Panc1 (cell line): ENCODE measurements at regions not wholly inside any gene's neighbourhood (a gene's known extent, or its start where the extent isn't known, plus 50 kb on each side); places are given as distances from the start of the nearest gene placed in this dataset.

Experiments
- ATAC-seq: fragments of 200-7000 bp; cut with Tn5 transposase; 2 replicates; pipeline ENCODE4 v1.9.1; 2020; ENCODE audit warnings: mild to moderate bottlenecking, moderate library complexity
- BruUV-seq: library from RNA; stranded (reverse); fragments of 400-500 nt; replicated peaks from 2 replicates; lab custom pipeline; 2021; lab: Mats Ljungman, UMichigan
- CTCF ChIA-PET: fragments of 300-600 bp; sonication (Branson Sonifier 250); formaldehyde crosslinking; loops from one replicate; lab custom pipeline; 2022; ENCODE audit warnings: antibody characterized with exemption; lab: Charles Lee
- POLR2A ChIA-PET: fragments of 300-600 bp; sonication (Branson Sonifier 250); formaldehyde crosslinking; loops from one replicate; lab custom pipeline; 2022; ENCODE audit warnings: antibody characterized with exemption; lab: Charles Lee
- DNase-seq: peaks from one replicate; pipeline ENCODE4 v3.0.0-alpha.2; 2010; ENCODE audit warnings: low read depth, low spot score
- H3K27ac ChIP-seq: 2 replicates; pipeline ENCODE4 v1.5.1; 2011; ENCODE audit warnings: mild to moderate bottlenecking, low read length, inconsistent platforms
- H3K27me3 ChIP-seq: fragments of 200-500 bp; sonication (Bioruptor generic); 2 replicates; pipeline ENCODE4 v1.6.0; 2014; ENCODE audit warnings: low read length, inconsistent platforms; ENCODE audit not compliant: control insufficient read depth, insufficient read depth
- H3K36me3 ChIP-seq: fragments of 200-500 bp; sonication (Bioruptor generic); 2 replicates; pipeline ENCODE4 v1.5.1; 2014; ENCODE audit warnings: inconsistent platforms, mild to moderate bottlenecking, low read length, moderate library complexity; ENCODE audit not compliant: control insufficient read depth, insufficient read depth
- H3K4me1 ChIP-seq: 2 replicates; pipeline ENCODE4 v1.5.1; 2011; ENCODE audit warnings: inconsistent platforms, mild to moderate bottlenecking, low read length, moderate library complexity; ENCODE audit not compliant: control insufficient read depth, insufficient read depth
- H3K4me3 ChIP-seq, 2 experiments: 2 replicates each; pipeline ENCODE4 v1.5.1; 2011 to 2012; ENCODE audit warnings: low read depth in 2 of 2, low read length in 2 of 2, mild to moderate bottlenecking in 2 of 2, inconsistent platforms in 1 of 2, moderate library complexity in 1 of 2
- H3K9me3 ChIP-seq: fragments of 200-500 bp; sonication (Bioruptor generic); 2 replicates; pipeline ENCODE4 v1.5.1; 2014; ENCODE audit warnings: low read depth, mild to moderate bottlenecking, inconsistent platforms, low read length, moderate library complexity; ENCODE audit not compliant: control insufficient read depth, insufficient read depth
- CTCF ChIP-seq: fragments of 450-650 bp; IDR thresholded peaks from 2 replicates; pipeline ENCODE4 v1.5.1; 2017; ENCODE audit warnings: mild to moderate bottlenecking
- POLR2AphosphoS5 ChIP-seq: IDR thresholded peaks from 2 replicates; pipeline ENCODE4 v1.6.1; 2012; ENCODE audit warnings: mild to moderate bottlenecking, low read depth, low read length, moderate library complexity
- REST ChIP-seq, 2 experiments: IDR thresholded peaks; 2 replicates each; pipeline ENCODE4 v1.6.1; 2011 to 2012; ENCODE audit warnings: low read depth in 2 of 2, control low read depth in 1 of 2, low read length in 1 of 2, mild to moderate bottlenecking in 1 of 2, moderate library complexity in 1 of 2; ENCODE audit not compliant: insufficient read depth in 1 of 2
- SIN3A ChIP-seq: IDR thresholded peaks from 2 replicates; pipeline ENCODE4 v1.6.1; 2012; ENCODE audit warnings: low read depth, mild to moderate bottlenecking, low read length, moderate library complexity, borderline replicate concordance; ENCODE audit not compliant: insufficient read depth
- TCF7L2 ChIP-seq: IDR thresholded peaks from 2 replicates; pipeline ENCODE4 v1.6.1; 2011; ENCODE audit warnings: mild to moderate bottlenecking, low read depth, low read length, inconsistent platforms
- in situ Hi-C: cut with HindIII; loops from 2 replicates; pipeline ENCODE4 v1.10.0; 2016; ENCODE audit warnings: low sequenced_read_pairs, low pct_unique_long_range_greater_than_20kb
- intact Hi-C: fragments of 100-400 bp; cut with micrococcal nuclease; formaldehyde crosslinking; loops from one replicate; pipeline ENCODE4 v1.10.0; 2022; ENCODE audit not compliant: unreplicated experiment

DNA sequence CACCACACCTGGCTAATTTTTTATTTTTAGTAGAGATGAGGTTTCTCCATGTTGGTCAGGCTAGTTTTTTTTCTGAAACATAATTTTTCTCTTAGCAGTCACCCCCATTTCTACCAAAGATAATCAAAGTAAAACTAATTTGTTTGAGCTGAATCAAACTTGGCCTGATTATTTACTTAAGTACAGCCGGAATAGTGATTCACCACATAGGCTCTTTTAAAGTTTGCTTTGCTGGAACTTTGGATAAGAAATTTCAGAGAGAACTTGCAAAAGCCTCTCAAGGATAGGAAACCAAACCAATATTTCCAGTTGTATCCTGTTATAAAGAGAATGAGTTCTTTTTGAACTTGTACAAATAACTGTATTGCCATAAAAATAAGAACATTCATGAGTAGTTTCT is 105.0 kb upstream of the SYNCRIP start:
- ATAC-seq (no peak; the same call in 1 of the 2 replicates), DNase-seq (no peak)
- no peak overlapping the region for H3K4me3 ChIP-seq
- H3K9me3 ChIP-seq: no peaks in the 10 kb centered on the region
- H3K36me3 ChIP-seq: no peaks in the 10 kb centered on the region
- intact Hi-C loops: loop anchor here (10.0 kb wide), 1 partner anchor 1187 kb away; the partner anchor contains the start of gene HTR1E
- ChIA-PET POLR2A (no interaction called here), CTCF (no interaction called here)
- in situ Hi-C loops: no loop called here
- no peak for TF ChIP-seq REST (IDR thresholded peaks at IDR 0.05; ENCODE audit: insufficient read depth in 1 of 2, low read depth in 2 of 2, low read length in 1 of 2)
- TF ChIP-seq SIN3A: no peak
- TF ChIP-seq CTCF: no peak
- TF ChIP-seq TCF7L2: no peak
- TF ChIP-seq POLR2AphosphoS5: no peak
- H3K4me1 ChIP-seq: no peaks in the 10 kb centered on the region
- BruUV-seq: no TSS peak
- H3K27ac ChIP-seq: no peak overlapping the region
- no peaks in the 10 kb centered on the region for H3K27me3 ChIP-seq

DNA sequence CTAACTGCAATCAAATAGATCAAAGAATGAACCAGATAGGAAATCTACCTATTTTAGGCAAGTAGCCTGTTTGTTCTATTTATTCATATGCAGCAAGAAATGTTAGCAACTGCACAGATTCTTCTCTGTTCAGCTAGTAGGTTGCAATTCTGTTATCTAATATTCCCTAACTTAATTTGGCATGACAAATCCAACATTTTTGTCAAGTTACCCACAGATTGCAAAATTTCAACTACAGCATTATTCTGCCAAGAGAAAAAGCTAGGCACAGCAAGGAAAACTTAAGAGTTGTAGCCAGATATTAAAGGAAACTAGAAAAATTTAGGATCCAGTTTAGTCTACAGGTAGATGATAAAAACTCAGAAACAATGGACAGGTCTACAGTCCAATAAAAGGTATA is 104.4 kb upstream of the SYNCRIP start:
- DNase-seq (no peak), ATAC-seq (no peak)
- CTCF ChIA-PET: no interaction called here

More for the DNA sequence above, 104.4 kb upstream of the SYNCRIP start:
- H3K27ac ChIP-seq: no peak overlapping the region
- no peak overlapping the region for H3K4me3 ChIP-seq
- intact Hi-C loops (loop anchor here (10.0 kb wide), 1 partner anchor 1188 kb away; the partner anchor contains the start of gene HTR1E), in situ Hi-C loops (no loop called here)
- TF ChIP-seq SIN3A (no peak), REST (IDR thresholded peaks at IDR 0.05; ENCODE audit: insufficient read depth in 1 of 2, low read depth in 2 of 2, low read length in 1 of 2) (no peak), TCF7L2 (no peak), POLR2AphosphoS5 (no peak), CTCF (no peak)
- H3K27me3 ChIP-seq: no peaks in the 10 kb centered on the region
- H3K9me3 ChIP-seq: no peaks in the 10 kb centered on the region
- no TSS peak for BruUV-seq
- POLR2A ChIA-PET: no interaction called here
- no peaks in the 10 kb centered on the region for H3K4me1 ChIP-seq
- H3K36me3 ChIP-seq: no peaks in the 10 kb centered on the region
